HepG2 (cell line): ENCODE measurements at regions not wholly inside any gene's neighbourhood (a gene's known extent, or its start where the extent isn't known, plus 50 kb on each side); places are given as distances from the start of the nearest gene placed in this dataset.

Experiments used
- KAT2B ChIP-seq: fragments of 150-350 bp; IDR thresholded peaks from 2 replicates; pipeline ENCODE4 v1.6.1; 2014; ENCODE audit warnings: low read depth, low read length, borderline replicate concordance
- ZNF337 ChIP-seq: sonication (generic); formaldehyde crosslinking; IDR thresholded peaks from 2 replicates; pipeline ENCODE4 v1.5.1; 2020; ENCODE audit warnings: missing genetic modification reagents, low read depth, mild to moderate bottlenecking, borderline replicate concordance
- TF ChIP-seq, protein P1 (sequence below), 2 experiments: sonication (generic) in 1 of 2; formaldehyde crosslinking in 1 of 2; IDR thresholded peaks; 2 replicates each; pipeline versions ENCODE4 v1.4.0 to v1.6.1; 2016 to 2020; ENCODE audit warnings: borderline replicate concordance in 1 of 2, low read depth in 1 of 2, mild to moderate bottlenecking in 1 of 2, missing genetic modification reagents in 1 of 2
- TF ChIP-seq, protein P2 (sequence below): sonication (generic); formaldehyde crosslinking; IDR thresholded peaks from 2 replicates; pipeline ENCODE4 v1.4.0; 2020; ENCODE audit warnings: missing genetic modification reagents
- TF ChIP-seq, protein P3 (sequence below): sonication (generic); formaldehyde crosslinking; IDR thresholded peaks from 2 replicates; pipeline ENCODE4 v1.4.0; 2020; ENCODE audit warnings: missing genetic modification reagents
- TF ChIP-seq, protein P4 (sequence below): sonication (generic); formaldehyde crosslinking; conservative IDR thresholded peaks from 2 replicates; pipeline ENCODE4 v1.4.0; 2020; ENCODE audit warnings: mild to moderate bottlenecking, missing genetic modification reagents, moderate library complexity

DNA sequence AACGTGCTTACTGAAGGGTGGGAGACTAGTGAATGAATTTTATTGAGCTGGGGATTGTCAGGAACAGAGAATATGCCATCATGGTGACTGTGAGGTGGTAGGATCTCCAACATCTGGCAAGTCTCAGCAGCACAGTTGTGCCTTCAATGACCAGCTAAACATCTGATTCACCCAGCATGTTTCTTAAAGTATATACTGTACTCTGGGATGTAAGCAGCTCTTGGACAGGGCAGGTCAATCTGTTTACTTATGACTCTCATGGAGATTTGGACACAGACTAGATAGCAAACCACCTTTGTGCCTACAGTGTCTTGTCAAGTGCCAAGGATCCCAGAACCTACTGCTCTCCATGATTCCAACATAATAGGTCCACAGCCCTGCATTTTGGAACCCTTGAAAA lies 801.0 kb upstream of the CITED2 start (continued):
- TF ChIP-seq, protein P1, sequence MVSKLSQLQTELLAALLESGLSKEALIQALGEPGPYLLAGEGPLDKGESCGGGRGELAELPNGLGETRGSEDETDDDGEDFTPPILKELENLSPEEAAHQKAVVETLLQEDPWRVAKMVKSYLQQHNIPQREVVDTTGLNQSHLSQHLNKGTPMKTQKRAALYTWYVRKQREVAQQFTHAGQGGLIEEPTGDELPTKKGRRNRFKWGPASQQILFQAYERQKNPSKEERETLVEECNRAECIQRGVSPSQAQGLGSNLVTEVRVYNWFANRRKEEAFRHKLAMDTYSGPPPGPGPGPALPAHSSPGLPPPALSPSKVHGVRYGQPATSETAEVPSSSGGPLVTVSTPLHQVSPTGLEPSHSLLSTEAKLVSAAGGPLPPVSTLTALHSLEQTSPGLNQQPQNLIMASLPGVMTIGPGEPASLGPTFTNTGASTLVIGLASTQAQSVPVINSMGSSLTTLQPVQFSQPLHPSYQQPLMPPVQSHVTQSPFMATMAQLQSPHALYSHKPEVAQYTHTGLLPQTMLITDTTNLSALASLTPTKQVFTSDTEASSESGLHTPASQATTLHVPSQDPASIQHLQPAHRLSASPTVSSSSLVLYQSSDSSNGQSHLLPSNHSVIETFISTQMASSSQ (IDR thresholded peaks at IDR 0.05; ENCODE audit: low read depth) = no peak
- TF ChIP-seq, protein P1 (CRISPR knock-in tag; IDR thresholded peaks at IDR 0.05; ENCODE audit: borderline replicate concordance) = no peak
- TF ChIP-seq, protein P2, sequence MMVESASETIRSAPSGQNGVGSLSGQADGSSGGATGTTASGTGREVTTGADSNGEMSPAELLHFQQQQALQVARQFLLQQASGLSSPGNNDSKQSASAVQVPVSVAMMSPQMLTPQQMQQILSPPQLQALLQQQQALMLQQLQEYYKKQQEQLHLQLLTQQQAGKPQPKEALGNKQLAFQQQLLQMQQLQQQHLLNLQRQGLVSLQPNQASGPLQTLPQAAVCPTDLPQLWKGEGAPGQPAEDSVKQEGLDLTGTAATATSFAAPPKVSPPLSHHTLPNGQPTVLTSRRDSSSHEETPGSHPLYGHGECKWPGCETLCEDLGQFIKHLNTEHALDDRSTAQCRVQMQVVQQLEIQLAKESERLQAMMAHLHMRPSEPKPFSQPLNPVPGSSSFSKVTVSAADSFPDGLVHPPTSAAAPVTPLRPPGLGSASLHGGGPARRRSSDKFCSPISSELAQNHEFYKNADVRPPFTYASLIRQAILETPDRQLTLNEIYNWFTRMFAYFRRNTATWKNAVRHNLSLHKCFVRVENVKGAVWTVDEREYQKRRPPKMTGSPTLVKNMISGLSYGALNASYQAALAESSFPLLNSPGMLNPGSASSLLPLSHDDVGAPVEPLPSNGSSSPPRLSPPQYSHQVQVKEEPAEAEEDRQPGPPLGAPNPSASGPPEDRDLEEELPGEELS (CRISPR knock-in tag) = no peak
- TF ChIP-seq, protein P3, sequence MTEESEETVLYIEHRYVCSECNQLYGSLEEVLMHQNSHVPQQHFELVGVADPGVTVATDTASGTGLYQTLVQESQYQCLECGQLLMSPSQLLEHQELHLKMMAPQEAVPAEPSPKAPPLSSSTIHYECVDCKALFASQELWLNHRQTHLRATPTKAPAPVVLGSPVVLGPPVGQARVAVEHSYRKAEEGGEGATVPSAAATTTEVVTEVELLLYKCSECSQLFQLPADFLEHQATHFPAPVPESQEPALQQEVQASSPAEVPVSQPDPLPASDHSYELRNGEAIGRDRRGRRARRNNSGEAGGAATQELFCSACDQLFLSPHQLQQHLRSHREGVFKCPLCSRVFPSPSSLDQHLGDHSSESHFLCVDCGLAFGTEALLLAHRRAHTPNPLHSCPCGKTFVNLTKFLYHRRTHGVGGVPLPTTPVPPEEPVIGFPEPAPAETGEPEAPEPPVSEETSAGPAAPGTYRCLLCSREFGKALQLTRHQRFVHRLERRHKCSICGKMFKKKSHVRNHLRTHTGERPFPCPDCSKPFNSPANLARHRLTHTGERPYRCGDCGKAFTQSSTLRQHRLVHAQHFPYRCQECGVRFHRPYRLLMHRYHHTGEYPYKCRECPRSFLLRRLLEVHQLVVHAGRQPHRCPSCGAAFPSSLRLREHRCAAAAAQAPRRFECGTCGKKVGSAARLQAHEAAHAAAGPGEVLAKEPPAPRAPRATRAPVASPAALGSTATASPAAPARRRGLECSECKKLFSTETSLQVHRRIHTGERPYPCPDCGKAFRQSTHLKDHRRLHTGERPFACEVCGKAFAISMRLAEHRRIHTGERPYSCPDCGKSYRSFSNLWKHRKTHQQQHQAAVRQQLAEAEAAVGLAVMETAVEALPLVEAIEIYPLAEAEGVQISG = no peak
- TF ChIP-seq KAT2B = no peak
- TF ChIP-seq ZNF337 (CRISPR knock-in tag) = no peak
- TF ChIP-seq, protein P4, sequence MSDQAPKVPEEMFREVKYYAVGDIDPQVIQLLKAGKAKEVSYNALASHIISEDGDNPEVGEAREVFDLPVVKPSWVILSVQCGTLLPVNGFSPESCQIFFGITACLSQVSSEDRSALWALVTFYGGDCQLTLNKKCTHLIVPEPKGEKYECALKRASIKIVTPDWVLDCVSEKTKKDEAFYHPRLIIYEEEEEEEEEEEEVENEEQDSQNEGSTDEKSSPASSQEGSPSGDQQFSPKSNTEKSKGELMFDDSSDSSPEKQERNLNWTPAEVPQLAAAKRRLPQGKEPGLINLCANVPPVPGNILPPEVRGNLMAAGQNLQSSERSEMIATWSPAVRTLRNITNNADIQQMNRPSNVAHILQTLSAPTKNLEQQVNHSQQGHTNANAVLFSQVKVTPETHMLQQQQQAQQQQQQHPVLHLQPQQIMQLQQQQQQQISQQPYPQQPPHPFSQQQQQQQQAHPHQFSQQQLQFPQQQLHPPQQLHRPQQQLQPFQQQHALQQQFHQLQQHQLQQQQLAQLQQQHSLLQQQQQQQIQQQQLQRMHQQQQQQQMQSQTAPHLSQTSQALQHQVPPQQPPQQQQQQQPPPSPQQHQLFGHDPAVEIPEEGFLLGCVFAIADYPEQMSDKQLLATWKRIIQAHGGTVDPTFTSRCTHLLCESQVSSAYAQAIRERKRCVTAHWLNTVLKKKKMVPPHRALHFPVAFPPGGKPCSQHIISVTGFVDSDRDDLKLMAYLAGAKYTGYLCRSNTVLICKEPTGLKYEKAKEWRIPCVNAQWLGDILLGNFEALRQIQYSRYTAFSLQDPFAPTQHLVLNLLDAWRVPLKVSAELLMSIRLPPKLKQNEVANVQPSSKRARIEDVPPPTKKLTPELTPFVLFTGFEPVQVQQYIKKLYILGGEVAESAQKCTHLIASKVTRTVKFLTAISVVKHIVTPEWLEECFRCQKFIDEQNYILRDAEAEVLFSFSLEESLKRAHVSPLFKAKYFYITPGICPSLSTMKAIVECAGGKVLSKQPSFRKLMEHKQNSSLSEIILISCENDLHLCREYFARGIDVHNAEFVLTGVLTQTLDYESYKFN (CRISPR knock-in tag) = no peak
